GM19043 (cell line): ENCODE measurements at regions not wholly inside any gene's neighbourhood (a gene's known extent, or its start where the extent isn't known, plus 50 kb on each side); places are given as distances from the start of the nearest gene placed in this dataset.

Experiments used
- ATAC-seq: cut with Tn5 transposase; IDR thresholded peaks from one replicate; pipeline ENCODE4 v1.9.1; 2021; ENCODE audit warnings: low read depth; ENCODE audit not compliant: unreplicated experiment

GRCh38 chr2:6482256-6482655 is 383.5 kb downstream of the CMPK2 start:
- no peak for ATAC-seq

- no peak for ATAC-seq
Measured at GRCh38 chr2:6487765-6488164, 377.9 kb downstream of the CMPK2 start.

- ATAC-seq = no peak
Measured at GRCh38 chr2:6492573-6492972, 373.1 kb downstream of the CMPK2 start.

- no peak for ATAC-seq
Measured at GRCh38 chr2:6493266-6493665, 372.4 kb downstream of the CMPK2 start.

- ATAC-seq = no peak
Measured at GRCh38 chr2:6493669-6494068, 372.0 kb downstream of the CMPK2 start.

- no peak for ATAC-seq
Measured at GRCh38 chr2:6495466-6495865, 370.2 kb downstream of the CMPK2 start.

- no peak for ATAC-seq
Measured at GRCh38 chr2:6496376-6496775, 369.3 kb downstream of the CMPK2 start.

GRCh38 chr2:6497048-6497447 is 368.7 kb downstream of the CMPK2 start:
- ATAC-seq = no peak

- ATAC-seq = no peak
Measured at GRCh38 chr2:6498841-6499240, 366.9 kb downstream of the CMPK2 start.

GRCh38 chr2:6499691-6500090 is 366.0 kb downstream of the CMPK2 start:
- ATAC-seq = no peak

- ATAC-seq = no peak
Measured at GRCh38 chr2:6506361-6506794, 359.3 kb downstream of the CMPK2 start.

- ATAC-seq = no peak
Measured at GRCh38 chr2:6506859-6507258, 358.8 kb downstream of the CMPK2 start.

GRCh38 chr2:6510532-6510931 is 355.2 kb downstream of the CMPK2 start:
- ATAC-seq = no peak

GRCh38 chr2:6512589-6512988 is 353.1 kb downstream of the CMPK2 start:
- no peak for ATAC-seq

- ATAC-seq = no peak
Measured at GRCh38 chr2:6516674-6517073, 349.0 kb downstream of the CMPK2 start.

GRCh38 chr2:6518361-6518760 is 347.3 kb downstream of the CMPK2 start:
- ATAC-seq = no peak

GRCh38 chr2:6523476-6523875 is 342.2 kb downstream of the CMPK2 start:
- ATAC-seq = no peak

- ATAC-seq = no peak
Measured at GRCh38 chr2:6524691-6525474, 340.8 kb downstream of the CMPK2 start.

- no peak for ATAC-seq
Measured at GRCh38 chr2:6525475-6525964, 340.2 kb downstream of the CMPK2 start.

GRCh38 chr2:6526093-6526824 is 339.4 kb downstream of the CMPK2 start:
- no peak for ATAC-seq

- ATAC-seq = no peak
Measured at GRCh38 chr2:6531304-6531703, 334.4 kb downstream of the CMPK2 start.

- ATAC-seq = no peak
Measured at GRCh38 chr2:6535572-6535971, 330.1 kb downstream of the CMPK2 start.
